ENCODE measurements at regions not wholly inside any gene's neighbourhood (a gene's known extent, or its start where the extent isn't known, plus 50 kb on each side); places are given as distances from the start of the nearest gene placed in this dataset.

GRCh38 chr7:46682836-46683624 is 762.0 kb upstream of the IGFBP3 start:
- Mint-ChIP-seq H3K4me1 (ENCODE audit: unreplicated experiment) (peaks cover 40% of the 10 kb centered on the region), H3K36me3 (ENCODE audit: unreplicated experiment) (no peaks in the 10 kb centered on the region), H3K4me3 (ENCODE audit: unreplicated experiment) (peak overlapping the region; percentile 12), H3K27ac (ENCODE audit: unreplicated experiment) (peak overlapping the region; percentile 95), H3K27me3 (ENCODE audit: unreplicated experiment) (no peaks in the 10 kb centered on the region), H3K9me3 (ENCODE audit: unreplicated experiment) (no peaks in the 10 kb centered on the region)
- TF ChIP-seq, protein P1, sequence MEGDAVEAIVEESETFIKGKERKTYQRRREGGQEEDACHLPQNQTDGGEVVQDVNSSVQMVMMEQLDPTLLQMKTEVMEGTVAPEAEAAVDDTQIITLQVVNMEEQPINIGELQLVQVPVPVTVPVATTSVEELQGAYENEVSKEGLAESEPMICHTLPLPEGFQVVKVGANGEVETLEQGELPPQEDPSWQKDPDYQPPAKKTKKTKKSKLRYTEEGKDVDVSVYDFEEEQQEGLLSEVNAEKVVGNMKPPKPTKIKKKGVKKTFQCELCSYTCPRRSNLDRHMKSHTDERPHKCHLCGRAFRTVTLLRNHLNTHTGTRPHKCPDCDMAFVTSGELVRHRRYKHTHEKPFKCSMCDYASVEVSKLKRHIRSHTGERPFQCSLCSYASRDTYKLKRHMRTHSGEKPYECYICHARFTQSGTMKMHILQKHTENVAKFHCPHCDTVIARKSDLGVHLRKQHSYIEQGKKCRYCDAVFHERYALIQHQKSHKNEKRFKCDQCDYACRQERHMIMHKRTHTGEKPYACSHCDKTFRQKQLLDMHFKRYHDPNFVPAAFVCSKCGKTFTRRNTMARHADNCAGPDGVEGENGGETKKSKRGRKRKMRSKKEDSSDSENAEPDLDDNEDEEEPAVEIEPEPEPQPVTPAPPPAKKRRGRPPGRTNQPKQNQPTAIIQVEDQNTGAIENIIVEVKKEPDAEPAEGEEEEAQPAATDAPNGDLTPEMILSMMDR (IDR thresholded peaks at IDR 0.05), result no peak
- no peak for DNase-seq (ENCODE audit: extremely low spot score, unreplicated experiment)

GRCh38 chr7:46681865-46682503 is 760.9 kb upstream of the IGFBP3 start:
- peak overlapping the region; percentile 95 for H3K27ac Mint-ChIP-seq (ENCODE audit: unreplicated experiment)

DNA sequence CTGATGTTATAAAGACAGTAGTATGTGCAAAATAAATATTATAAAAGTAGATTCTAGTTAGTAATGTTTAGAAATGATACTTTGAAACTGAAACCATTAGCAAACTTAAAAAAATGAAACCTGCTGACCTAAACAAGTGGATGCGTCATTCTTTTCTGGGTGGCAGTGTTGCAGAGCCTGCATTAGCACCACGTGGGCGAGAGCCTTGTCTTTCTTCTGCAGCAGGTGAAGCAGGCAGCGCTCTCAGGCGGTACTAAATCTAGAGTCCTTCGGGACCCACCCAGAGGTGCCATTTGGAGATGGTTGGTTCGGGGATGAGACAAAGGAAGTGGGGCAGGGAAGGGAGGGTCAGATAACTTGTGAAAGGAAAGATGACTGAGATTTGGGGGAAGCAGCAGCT is 759.1 kb upstream of the IGFBP3 start:
- Mint-ChIP-seq H3K9me3 (ENCODE audit: unreplicated experiment) (no peaks in the 10 kb centered on the region), H3K27ac (ENCODE audit: unreplicated experiment) (no peak overlapping the region), H3K36me3 (ENCODE audit: unreplicated experiment) (no peaks in the 10 kb centered on the region), H3K4me1 (ENCODE audit: unreplicated experiment) (peaks cover 40% of the 10 kb centered on the region), H3K4me3 (ENCODE audit: unreplicated experiment) (no peak overlapping the region), H3K27me3 (ENCODE audit: unreplicated experiment) (no peaks in the 10 kb centered on the region)
- TF ChIP-seq, protein P1 (IDR thresholded peaks at IDR 0.05), result no peak
- no peak for DNase-seq (ENCODE audit: extremely low spot score, unreplicated experiment)

More at GRCh38 chr7:46681865-46682503, 760.9 kb upstream of the IGFBP3 start:
- no peak for DNase-seq (ENCODE audit: extremely low spot score, unreplicated experiment)
- H3K27me3 Mint-ChIP-seq (ENCODE audit: unreplicated experiment), result no peaks in the 10 kb centered on the region
- TF ChIP-seq, protein P1 (IDR thresholded peaks at IDR 0.05), result no peak
- H3K4me1 Mint-ChIP-seq (ENCODE audit: unreplicated experiment), result peaks cover 40% of the 10 kb centered on the region
- H3K9me3 Mint-ChIP-seq (ENCODE audit: unreplicated experiment), result no peaks in the 10 kb centered on the region
- no peaks in the 10 kb centered on the region for H3K36me3 Mint-ChIP-seq (ENCODE audit: unreplicated experiment)
- H3K4me3 Mint-ChIP-seq (ENCODE audit: unreplicated experiment), result no peak overlapping the region

DNA sequence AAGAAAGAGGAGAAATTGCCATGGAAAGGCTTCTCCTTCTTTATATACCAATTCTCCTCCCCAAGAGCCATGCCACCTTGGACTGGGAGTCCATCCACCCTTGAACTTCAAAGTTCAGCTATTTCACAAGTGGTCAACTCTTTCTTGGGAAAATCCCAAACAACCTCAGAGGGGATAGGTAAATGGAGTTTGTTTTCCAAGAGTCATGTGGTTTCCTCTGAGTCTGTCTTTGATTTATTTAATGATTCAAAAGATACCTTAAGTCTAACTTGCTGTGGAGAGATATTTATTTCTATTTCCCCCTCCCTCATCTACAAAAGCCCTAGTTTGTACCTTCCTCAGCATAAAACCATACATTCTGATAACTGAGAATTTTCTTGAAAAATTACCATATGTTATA is 758.6 kb upstream of the IGFBP3 start:
- H3K36me3 Mint-ChIP-seq (ENCODE audit: unreplicated experiment), result no peaks in the 10 kb centered on the region
- no peak overlapping the region for H3K4me3 Mint-ChIP-seq (ENCODE audit: unreplicated experiment)
- no peaks in the 10 kb centered on the region for H3K9me3 Mint-ChIP-seq (ENCODE audit: unreplicated experiment)
- H3K4me1 Mint-ChIP-seq (ENCODE audit: unreplicated experiment), result peaks cover 40% of the 10 kb centered on the region
- no peak for DNase-seq (ENCODE audit: extremely low spot score, unreplicated experiment)
- no peaks in the 10 kb centered on the region for H3K27me3 Mint-ChIP-seq (ENCODE audit: unreplicated experiment)
- TF ChIP-seq, protein P1 (IDR thresholded peaks at IDR 0.05), result no peak
- H3K27ac Mint-ChIP-seq (ENCODE audit: unreplicated experiment), result no peak overlapping the region

- no peak for DNase-seq (ENCODE audit: extremely low spot score, unreplicated experiment)
- Mint-ChIP-seq H3K4me1 (ENCODE audit: unreplicated experiment) (peaks cover 29% of the 10 kb centered on the region), H3K27ac (ENCODE audit: unreplicated experiment) (no peak overlapping the region), H3K4me3 (ENCODE audit: unreplicated experiment) (no peak overlapping the region), H3K36me3 (ENCODE audit: unreplicated experiment) (no peaks in the 10 kb centered on the region), H3K9me3 (ENCODE audit: unreplicated experiment) (no peaks in the 10 kb centered on the region), H3K27me3 (ENCODE audit: unreplicated experiment) (no peaks in the 10 kb centered on the region)
- TF ChIP-seq, protein P1 (IDR thresholded peaks at IDR 0.05), result no peak
Observed at GRCh38 chr7:46678421-46678820, 757.3 kb upstream of the IGFBP3 start.
